ENCODE measurements at regions not wholly inside any gene's neighbourhood (a gene's known extent, or its start where the extent isn't known, plus 50 kb on each side); places are given as distances from the start of the nearest gene placed in this dataset.

DNA sequence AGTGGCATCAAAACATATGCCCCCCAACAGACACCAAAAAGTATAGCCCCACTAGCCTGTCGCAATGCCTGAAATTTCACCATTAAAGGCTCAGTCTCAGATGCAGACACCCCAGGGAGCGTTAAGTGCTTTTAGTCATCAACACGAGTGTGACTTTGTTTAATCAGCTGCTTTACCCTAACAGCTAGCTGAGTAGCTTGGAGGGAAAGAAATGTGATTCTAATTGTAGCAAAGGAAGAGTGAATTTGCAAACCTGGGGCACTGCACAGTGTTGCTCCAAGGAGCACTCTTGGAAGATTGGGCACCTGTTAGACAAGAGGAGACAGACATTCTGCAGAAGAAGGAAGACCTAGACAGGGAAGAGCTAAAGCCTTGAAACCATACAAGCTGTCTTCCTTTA lies 145.1 kb downstream of the BEND2 start:
- TF ChIP-seq, protein P1, sequence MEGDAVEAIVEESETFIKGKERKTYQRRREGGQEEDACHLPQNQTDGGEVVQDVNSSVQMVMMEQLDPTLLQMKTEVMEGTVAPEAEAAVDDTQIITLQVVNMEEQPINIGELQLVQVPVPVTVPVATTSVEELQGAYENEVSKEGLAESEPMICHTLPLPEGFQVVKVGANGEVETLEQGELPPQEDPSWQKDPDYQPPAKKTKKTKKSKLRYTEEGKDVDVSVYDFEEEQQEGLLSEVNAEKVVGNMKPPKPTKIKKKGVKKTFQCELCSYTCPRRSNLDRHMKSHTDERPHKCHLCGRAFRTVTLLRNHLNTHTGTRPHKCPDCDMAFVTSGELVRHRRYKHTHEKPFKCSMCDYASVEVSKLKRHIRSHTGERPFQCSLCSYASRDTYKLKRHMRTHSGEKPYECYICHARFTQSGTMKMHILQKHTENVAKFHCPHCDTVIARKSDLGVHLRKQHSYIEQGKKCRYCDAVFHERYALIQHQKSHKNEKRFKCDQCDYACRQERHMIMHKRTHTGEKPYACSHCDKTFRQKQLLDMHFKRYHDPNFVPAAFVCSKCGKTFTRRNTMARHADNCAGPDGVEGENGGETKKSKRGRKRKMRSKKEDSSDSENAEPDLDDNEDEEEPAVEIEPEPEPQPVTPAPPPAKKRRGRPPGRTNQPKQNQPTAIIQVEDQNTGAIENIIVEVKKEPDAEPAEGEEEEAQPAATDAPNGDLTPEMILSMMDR (conservative IDR thresholded peaks at IDR 0.05; ENCODE audit: low read length), result no peak
- no peak for TF ChIP-seq EZH2phosphoT487 (IDR thresholded peaks at IDR 0.05; ENCODE audit: borderline replicate concordance)

Measured in Loucy (cell line).